PC-9 (cell line): ENCODE measurements at regions not wholly inside any gene's neighbourhood (a gene's known extent, or its start where the extent isn't known, plus 50 kb on each side); places are given as distances from the start of the nearest gene placed in this dataset.

ENCODE experiments used
- CTCF ChIP-seq: fragments of 200-600 bp; sonication (generic); conservative IDR thresholded peaks from 2 replicates; pipeline ENCODE4 v1.6.1; 2017; ENCODE audit warnings: mixed run types, antibody characterized with exemption, mild to moderate bottlenecking, moderate library complexity
- EZH2 ChIP-seq: fragments of 200-600 bp; sonication (generic); IDR thresholded peaks from 2 replicates; pipeline ENCODE4 v1.8.0; 2017; ENCODE audit warnings: antibody characterized with exemption, low read depth

GRCh38 chr11:15526032-15526431 lies 411.3 kb downstream of the INSC start:
- TF ChIP-seq EZH2 = no peak
- no peak for TF ChIP-seq CTCF
